Adipocyte (in vitro differentiated cells): ENCODE measurements at regions not wholly inside any gene's neighbourhood (a gene's known extent, or its start where the extent isn't known, plus 50 kb on each side); places are given as distances from the start of the nearest gene placed in this dataset.
A peak's percentile ranks its signal among the peaks of the same experiment; 100 is the strongest.
"Not testable (repeated sequence)": the region's sequence is repeated elsewhere in the genome, so short reads cannot be mapped to it uniquely, and the experiment has no call there.

Source experiments
- DNase-seq: peaks from one replicate; pipeline ENCODE4 v3.0.0-alpha.2; 2015; ENCODE audit warnings: low read depth
- H3K27me3 ChIP-seq: replicated peaks from 2 replicates; pipeline ENCODE4 v1.7.0; 2013; ENCODE audit warnings: mild to moderate bottlenecking, low read length, moderate library complexity; ENCODE audit not compliant: control insufficient read depth, insufficient read depth
- H3K36me3 ChIP-seq: 2 replicates; pipeline ENCODE4 v1.7.0; 2013; ENCODE audit warnings: low read length, mild to moderate bottlenecking, moderate library complexity; ENCODE audit not compliant: control insufficient read depth, insufficient read depth, severe bottlenecking
- H3K4me1 ChIP-seq: 2 replicates; pipeline ENCODE4 v1.7.0; 2013; ENCODE audit warnings: mild to moderate bottlenecking, low read length, moderate library complexity; ENCODE audit not compliant: control insufficient read depth, insufficient read depth
- H3K4me3 ChIP-seq: 2 replicates; pipeline ENCODE4 v1.7.0; 2013; ENCODE audit warnings: mild to moderate bottlenecking, low read length, moderate library complexity
- H3K9ac ChIP-seq: 2 replicates; pipeline ENCODE4 v1.7.0; 2013; ENCODE audit warnings: mild to moderate bottlenecking, low read length, moderate library complexity
- H3K9me3 ChIP-seq: 2 replicates; pipeline ENCODE4 v1.7.0; 2013; ENCODE audit warnings: mild to moderate bottlenecking, low read length, moderate library complexity; ENCODE audit not compliant: control insufficient read depth

GRCh38 chr5:158054223-158055110 lies 195.5 kb upstream of the CLINT1 start:
- H3K9me3 ChIP-seq: peaks cover 4% of the 10 kb centered on the region
- peaks cover 2% of the 10 kb centered on the region for H3K27me3 ChIP-seq
- H3K9ac ChIP-seq: no peak overlapping the region
- no peak overlapping the region for H3K4me3 ChIP-seq
- H3K4me1 ChIP-seq: peaks cover 18% of the 10 kb centered on the region
- no peak for DNase-seq
- no peaks in the 10 kb centered on the region for H3K36me3 ChIP-seq

- no peak for DNase-seq
- H3K9ac ChIP-seq: no peak overlapping the region
Observed at GRCh38 chr5:158051036-158051435, 192.1 kb upstream of the CLINT1 start.

GRCh38 chr5:158050421-158050820 lies 191.5 kb upstream of the CLINT1 start:
- Histone ChIP-seq H3K9ac (no peak overlapping the region), H3K9me3 (peaks cover 4% of the 10 kb centered on the region), H3K36me3 (no peaks in the 10 kb centered on the region), H3K4me1 (peaks cover 18% of the 10 kb centered on the region), H3K4me3 (no peak overlapping the region), H3K27me3 (peaks cover 3% of the 10 kb centered on the region)
- peak; percentile 48 for DNase-seq

More at GRCh38 chr5:158051036-158051435, 192.1 kb upstream of the CLINT1 start:
- H3K27me3 ChIP-seq: peaks cover 3% of the 10 kb centered on the region
- H3K4me3 ChIP-seq: no peak overlapping the region
- no peaks in the 10 kb centered on the region for H3K36me3 ChIP-seq
- peaks cover 18% of the 10 kb centered on the region for H3K4me1 ChIP-seq
- H3K9me3 ChIP-seq: peaks cover 4% of the 10 kb centered on the region

- Histone ChIP-seq H3K36me3 (no peaks in the 10 kb centered on the region), H3K9ac (no peak overlapping the region), H3K4me3 (no peak overlapping the region), H3K4me1 (peaks cover 9% of the 10 kb centered on the region), H3K9me3 (peaks cover 4% of the 10 kb centered on the region), H3K27me3 (peaks cover 3% of the 10 kb centered on the region)
- DNase-seq: no peak
Observed at GRCh38 chr5:158049459-158049858, 190.5 kb upstream of the CLINT1 start.

- H3K9me3 ChIP-seq: no peaks in the 10 kb centered on the region
- no peaks in the 10 kb centered on the region for H3K36me3 ChIP-seq
- DNase-seq: no peak
- H3K4me1 ChIP-seq: peaks cover 2% of the 10 kb centered on the region
- peaks cover 3% of the 10 kb centered on the region for H3K27me3 ChIP-seq
- H3K9ac ChIP-seq: no peak overlapping the region
- no peak overlapping the region for H3K4me3 ChIP-seq
Observed at GRCh38 chr5:158045696-158046095, 186.8 kb upstream of the CLINT1 start.

- Histone ChIP-seq H3K36me3 (no peaks in the 10 kb centered on the region), H3K9ac (no peak overlapping the region), H3K4me3 (no peak overlapping the region), H3K27me3 (no peaks in the 10 kb centered on the region), H3K4me1 (no peaks in the 10 kb centered on the region), H3K9me3 (peaks cover 6% of the 10 kb centered on the region)
- DNase-seq: peak; percentile 64
Observed at GRCh38 chr5:158039911-158040347, 181.0 kb upstream of the CLINT1 start.

- no peak for DNase-seq
- H3K9ac ChIP-seq: no peak overlapping the region
- no peaks in the 10 kb centered on the region for H3K4me1 ChIP-seq
- no peaks in the 10 kb centered on the region for H3K36me3 ChIP-seq
- peaks cover 11% of the 10 kb centered on the region for H3K9me3 ChIP-seq
- H3K27me3 ChIP-seq: no peaks in the 10 kb centered on the region
- H3K4me3 ChIP-seq: no peak overlapping the region
Observed at GRCh38 chr5:158039441-158039840, 180.5 kb upstream of the CLINT1 start.

- not testable (repeated sequence) for H3K9ac ChIP-seq, H3K36me3 ChIP-seq, H3K4me3 ChIP-seq, H3K27me3 ChIP-seq, DNase-seq, H3K4me1 ChIP-seq
- H3K9me3 ChIP-seq: peaks cover 14% of the 10 kb centered on the region
Observed at GRCh38 chr5:158036983-158037595, 178.1 kb upstream of the CLINT1 start.

- H3K27me3 ChIP-seq, H3K9ac ChIP-seq, H3K4me1 ChIP-seq, H3K36me3 ChIP-seq, H3K4me3 ChIP-seq, DNase-seq: not testable (repeated sequence)
- H3K9me3 ChIP-seq: peaks cover 14% of the 10 kb centered on the region
Observed at GRCh38 chr5:158034586-158034985, 175.6 kb upstream of the CLINT1 start.

- peaks cover 5% of the 10 kb centered on the region for H3K4me1 ChIP-seq
- peaks cover 14% of the 10 kb centered on the region for H3K9me3 ChIP-seq
- H3K36me3 ChIP-seq: no peaks in the 10 kb centered on the region
- DNase-seq: no peak
- H3K27me3 ChIP-seq: no peaks in the 10 kb centered on the region
- H3K9ac ChIP-seq: no peak overlapping the region
- no peak overlapping the region for H3K4me3 ChIP-seq
Observed at GRCh38 chr5:158033724-158034123, 174.8 kb upstream of the CLINT1 start.

- Histone ChIP-seq H3K27me3 (no peaks in the 10 kb centered on the region), H3K36me3 (no peaks in the 10 kb centered on the region), H3K4me1 (peaks cover 9% of the 10 kb centered on the region), H3K9ac (no peak overlapping the region), H3K9me3 (peaks cover 14% of the 10 kb centered on the region), H3K4me3 (no peak overlapping the region)
- no peak for DNase-seq
Observed at GRCh38 chr5:158033076-158033475, 174.1 kb upstream of the CLINT1 start.
